ENCODE measurements at regions not wholly inside any gene's neighbourhood (a gene's known extent, or its start where the extent isn't known, plus 50 kb on each side); places are given as distances from the start of the nearest gene placed in this dataset.

DNA sequence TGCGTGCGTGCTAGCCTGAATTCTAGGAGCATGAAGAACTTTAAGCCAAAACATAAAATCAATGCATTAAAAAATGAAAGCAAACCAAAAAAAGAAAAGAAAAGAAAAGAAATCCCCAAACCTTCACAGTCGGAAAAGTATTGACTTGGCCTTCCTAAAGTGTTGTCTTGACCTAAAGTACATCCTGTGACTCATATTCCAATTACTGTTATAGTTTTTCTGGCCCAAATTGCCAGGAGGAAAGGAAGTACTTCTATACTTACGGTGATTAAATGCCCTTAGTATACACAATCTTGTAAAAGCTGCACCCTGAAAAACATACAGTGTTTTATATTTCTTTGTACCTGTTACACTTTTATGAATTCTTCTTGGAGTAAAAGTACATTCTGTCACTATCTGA is 512.8 kb downstream of the ANKRD50 start:
- DNase-seq, result no peak

DNA sequence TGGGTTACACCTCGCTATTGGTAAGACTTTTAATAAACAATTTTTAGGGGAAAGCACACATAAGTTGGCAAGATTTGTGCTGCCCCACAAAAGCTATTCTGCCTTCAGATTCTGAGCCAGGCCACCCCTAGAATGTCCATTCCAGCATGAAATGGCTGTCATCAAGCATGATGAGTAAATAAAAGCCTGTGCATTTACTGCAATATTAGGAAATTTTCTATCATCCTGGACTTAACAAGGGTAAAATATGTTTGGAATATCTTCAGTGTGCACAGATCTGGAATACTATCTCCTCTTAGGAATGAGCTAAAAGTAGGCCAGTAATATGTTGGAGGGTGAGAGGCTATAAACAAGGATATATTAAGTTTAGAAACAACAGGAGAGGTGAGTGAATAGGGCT is 510.9 kb downstream of the ANKRD50 start:
- no peak for DNase-seq

DNA sequence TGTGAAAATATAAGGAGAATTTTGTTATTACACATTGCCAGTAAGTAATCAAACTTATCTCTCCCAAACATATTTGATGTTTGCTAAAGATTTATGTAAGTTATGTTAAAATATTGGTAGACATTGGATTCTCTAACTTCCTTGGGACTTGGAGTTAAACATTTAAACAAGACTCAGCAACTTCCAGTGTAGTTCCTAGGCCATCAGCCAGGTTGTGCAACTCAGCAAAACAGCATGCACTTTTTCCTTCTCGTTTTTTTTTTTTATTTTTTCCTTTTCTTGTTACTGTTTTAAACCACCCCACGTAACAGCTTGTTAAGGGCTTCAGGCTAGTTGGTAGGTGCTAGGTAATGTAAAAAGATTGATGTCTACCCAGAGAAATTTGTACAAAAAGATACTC is 510.4 kb downstream of the ANKRD50 start:
- no peak for DNase-seq

DNA sequence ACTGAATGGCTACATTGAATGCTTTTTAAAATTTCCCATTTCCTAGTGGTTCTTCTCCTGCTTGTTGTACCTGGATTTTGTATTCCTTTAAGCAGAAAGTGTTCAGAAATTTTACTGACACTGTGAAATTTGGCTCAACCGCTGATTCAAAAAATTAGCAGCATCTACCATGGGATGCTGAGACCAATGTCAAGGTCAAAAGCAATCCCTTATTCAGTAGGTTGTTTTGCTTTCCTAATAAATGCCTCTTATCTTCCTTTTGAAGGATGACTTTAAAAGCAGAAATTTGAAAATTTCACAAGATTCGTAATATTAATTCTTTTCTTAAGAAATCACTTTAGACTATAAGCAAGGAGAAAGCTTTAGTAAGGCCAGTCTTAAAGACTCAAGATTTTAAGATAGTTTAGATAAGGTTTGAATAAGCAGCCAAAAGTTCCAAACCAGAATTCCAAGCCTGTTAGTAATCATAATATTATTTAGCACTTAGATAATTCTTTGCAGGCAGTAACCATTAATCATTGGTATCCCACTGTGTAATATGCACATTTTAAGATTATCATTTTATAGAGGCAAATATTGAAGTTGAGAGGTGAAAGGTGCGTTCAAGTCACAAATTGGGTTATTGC is 508.8 kb downstream of the ANKRD50 start:
- no peak for DNase-seq

DNA sequence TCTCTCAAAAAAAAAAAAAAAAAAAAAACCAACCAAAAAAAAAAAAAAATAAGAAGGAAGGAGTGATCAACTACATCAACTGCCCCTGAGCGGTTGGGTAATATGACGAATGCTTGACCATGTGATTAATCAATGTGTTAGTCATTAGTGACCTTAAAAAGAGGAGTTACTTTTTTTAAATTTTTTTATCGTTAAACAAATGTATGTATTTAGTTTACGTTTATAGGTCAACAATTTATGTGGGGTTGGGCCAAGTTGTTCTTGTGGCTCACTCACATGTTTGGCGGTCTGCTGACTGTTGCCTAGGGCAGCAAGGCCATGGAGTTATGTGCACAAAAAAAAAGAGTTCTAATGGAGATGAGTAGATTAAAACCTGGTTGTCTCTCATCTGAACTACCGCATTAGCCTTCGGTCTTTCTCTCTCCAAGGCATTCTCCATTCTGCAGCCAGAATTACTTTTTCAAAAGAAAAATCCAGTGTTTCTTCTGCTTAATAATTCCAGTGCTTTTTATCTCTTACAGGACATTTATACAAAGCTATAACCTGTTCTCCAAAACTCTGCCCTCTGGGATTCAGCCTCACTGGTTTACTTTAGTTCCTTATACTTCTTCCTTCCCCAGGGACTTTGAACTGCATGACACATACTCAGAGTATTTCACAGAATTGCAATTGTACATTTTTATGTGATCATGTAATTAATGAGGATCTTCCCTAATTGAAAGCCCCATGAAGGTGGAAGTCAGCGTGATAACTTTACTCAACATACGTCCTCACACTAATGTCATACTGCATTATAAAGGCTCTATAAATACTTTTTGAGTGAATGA is 505.5 kb downstream of the ANKRD50 start:
- DNase-seq, result peak; percentile 50

DNA sequence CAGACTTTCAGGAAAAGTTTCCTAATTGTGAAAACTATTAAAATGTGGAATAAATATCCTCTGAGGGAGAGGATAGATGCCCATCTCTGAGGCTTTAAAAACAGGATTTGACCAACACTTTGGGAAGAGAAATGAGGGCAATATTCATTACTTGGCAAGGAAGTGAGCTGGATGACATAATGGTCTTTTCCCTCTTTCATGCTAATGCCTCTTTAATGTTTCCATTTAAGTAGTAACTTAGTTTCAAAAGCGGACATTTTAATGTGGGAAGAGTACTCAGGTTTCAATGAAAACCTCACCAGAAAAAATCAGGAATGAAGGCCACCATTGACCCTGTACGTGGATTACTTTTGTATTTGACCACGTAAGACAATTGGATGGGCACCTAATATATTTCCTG is 503.3 kb downstream of the ANKRD50 start:
- no peak for DNase-seq

DNA sequence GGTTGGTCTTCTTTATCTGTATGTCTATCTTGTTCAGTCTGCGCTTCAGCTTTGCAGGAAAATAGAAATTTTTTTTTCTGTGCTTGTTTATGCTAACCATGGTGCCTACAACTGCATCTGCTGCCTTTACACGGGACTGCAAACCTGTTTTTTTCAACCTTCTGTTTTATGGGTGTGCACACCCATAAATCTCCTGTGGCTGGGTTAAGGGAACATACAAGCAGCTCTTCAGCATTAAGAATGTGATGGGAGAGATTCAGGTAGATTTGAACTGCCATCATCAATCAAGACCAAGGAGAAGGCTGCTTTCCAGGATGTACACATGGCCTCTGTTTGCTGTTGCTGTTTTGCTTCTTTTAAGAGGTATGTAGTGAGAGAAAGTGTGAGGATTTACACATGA is 502.9 kb downstream of the ANKRD50 start:
- no peak for DNase-seq

DNA sequence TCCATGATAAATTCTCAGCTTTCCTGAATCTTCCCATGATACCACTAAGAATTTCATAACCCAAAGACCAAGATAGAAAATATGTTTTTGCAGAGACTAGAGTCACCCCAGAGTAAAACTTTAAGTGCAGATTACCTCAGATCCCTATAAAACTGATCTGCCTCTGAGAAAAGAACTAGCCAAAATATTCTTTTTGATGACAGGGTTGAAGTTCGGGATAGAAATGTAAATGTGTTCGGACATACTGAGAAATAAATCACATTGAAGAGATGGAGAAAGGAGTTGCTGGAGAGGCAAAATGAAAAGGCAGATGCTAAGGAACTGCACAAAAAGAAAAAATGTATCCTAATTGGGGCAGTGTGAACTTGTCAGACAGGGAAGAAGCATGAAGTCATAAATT is 501.8 kb downstream of the ANKRD50 start:
- no peak for DNase-seq

DNA sequence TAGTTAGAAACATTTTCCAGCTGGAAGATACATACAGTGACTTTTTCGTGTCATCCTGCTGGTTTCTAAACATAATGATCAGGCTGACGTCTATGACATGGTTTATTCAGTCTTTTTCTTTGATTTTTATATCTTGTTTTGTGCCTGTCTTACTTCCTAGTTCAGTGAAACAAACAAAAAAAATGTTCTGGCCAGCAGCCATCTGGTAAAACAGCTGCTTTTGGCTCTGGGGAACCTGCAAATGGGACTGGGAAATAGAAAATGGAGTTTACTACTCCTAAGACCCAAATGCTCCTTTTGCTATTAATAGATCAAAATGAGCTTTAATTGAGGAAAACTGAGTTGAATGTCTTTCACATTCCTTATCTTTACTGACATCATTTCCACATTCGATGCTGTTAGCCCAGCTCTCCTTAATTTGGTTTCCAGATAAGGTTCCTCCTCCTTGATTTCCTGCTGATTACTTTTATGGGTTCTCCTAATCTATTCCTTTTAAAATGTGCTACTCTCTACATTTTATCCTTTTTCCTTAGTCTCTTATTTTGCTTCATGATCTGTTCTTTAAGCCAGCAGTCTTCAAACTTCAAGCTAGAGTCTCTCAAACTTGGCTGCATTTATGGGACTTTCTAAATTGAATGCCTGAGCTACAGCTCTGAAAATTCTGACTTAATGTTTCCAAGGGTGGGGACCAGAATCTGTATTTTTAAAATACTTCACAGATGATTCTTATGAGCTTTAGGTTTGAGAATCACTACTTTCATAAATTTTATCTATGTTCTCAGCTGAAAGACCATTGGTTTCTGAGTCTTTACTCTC is 499.5 kb downstream of the ANKRD50 start:
- DNase-seq, result no peak

DNA sequence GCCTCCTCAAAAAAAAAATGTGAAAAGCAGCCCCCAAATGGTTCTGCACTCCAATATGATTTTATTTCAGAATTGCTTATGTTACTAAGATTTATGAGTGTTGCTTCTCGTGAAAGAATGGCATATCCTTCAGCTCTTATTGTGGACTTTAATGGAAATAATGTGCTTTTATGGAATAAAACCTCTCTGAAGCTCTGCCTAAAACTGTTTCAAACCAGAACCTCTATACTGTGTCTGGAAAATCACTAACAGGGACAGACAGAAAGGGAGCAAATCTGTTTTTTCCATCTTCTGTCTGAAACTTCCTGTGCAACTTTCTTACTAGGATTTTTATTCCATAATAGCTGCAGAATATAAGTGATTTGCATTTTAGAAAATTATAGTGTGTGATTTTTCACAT is 493.1 kb downstream of the ANKRD50 start:
- DNase-seq, result no peak

DNA sequence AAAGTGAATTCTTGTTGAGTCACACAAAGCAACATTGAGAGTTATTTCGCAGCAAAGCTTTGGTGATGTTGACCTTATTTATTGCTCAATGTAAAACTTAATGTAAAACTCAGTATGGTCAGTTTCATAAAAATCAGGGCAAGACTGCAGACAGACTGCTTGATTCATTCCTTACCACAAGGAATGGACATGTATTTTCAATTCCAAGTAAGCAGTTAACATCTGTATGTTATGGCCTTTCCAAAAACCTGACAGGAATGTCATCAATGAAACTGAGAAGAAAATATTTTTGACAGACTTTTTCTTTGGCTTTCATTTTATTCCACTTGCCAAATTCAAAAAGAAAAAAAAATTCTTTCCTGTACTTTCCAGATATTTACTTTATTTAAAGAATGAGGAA is 488.3 kb downstream of the ANKRD50 start:
- no peak for DNase-seq

DNA sequence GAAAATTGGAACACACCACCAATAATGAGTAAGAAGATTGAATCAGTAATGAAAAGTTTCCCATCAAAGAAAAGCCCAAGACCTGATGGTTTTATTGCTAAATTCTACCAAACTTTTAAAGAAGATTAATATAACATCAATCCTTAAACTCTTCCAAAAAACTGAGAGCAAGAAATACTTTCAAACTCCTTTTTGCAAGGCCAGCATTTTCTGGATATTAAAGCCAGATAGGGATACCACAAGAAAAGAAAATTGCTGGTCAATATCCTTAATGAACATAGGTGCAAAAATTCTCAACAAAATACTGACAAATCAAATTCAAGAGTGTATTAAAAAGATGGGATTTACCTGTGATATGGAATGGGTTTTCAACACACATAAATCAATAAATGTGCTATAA is 484.6 kb downstream of the ANKRD50 start:
- no peak for DNase-seq

DNA sequence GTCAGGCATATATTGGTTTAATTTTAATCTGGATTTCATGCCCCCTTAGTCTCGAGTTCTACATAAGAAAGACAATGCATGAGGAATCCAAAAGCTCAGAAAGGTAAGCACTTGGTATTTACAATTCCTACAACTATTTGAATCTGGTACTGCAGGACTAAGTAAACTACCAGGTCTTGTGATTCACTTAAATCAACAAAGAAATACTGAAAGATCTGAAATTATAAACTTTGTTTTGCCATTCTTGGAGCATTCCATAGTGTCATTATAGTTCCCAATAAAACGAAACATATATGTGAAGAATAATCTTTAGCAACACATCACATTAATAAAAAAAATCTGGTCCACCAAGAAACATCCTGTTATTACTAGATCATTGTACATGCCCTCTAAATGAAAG is 482.3 kb downstream of the ANKRD50 start:
- DNase-seq, result no peak

DNA sequence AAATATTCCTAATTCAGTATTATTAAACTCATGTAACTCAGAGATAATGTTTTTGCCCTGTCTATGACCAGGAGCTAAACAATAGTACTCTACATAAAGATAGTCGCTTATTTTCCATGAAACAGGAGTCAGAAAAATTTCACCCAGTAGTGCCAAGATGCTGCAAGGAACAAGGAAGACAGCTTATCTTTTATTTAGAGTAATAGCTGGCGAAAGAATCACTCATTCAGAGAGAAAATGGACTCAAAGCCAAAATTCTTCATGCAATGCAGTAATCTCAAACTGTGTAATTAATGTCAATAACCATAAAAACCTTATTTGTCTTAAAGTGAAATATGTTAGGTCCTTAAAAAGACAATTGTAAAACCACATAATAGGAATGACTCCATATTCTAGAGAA is 477.8 kb downstream of the ANKRD50 start:
- DNase-seq, result no peak

DNA sequence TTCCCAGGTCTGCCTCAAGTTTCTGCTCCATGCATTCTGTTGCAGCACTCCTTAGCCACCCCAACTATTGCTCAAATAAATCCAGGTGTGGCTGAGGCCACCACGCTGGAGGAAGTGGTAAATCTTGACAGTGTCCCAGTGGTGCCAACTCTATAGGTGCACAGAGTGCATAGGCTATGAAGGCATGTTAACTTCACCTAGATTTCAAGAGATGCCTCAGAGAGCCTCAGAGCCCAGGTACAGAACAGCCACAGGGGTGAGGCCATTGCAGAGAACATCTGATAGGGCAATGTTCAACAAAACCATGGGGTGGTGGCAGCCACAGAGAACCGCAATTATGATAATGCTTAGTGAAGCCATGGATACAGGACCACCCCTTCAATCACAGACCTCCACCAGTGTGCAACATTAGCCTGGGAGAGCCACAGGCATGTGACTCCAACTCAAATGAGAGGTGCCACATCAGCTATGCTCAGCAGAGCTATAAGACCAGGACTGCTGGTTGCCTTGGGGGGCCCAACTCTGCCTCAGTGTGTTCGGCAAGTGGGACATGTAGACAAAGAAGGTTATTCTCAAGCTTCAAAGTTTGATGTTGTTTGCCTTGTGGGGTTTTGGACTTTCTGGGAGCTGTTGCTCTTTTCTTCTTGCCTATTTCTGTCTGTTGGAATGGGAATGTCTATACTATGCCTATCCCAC is 468.7 kb downstream of the ANKRD50 start:
- DNase-seq, result no peak

DNA sequence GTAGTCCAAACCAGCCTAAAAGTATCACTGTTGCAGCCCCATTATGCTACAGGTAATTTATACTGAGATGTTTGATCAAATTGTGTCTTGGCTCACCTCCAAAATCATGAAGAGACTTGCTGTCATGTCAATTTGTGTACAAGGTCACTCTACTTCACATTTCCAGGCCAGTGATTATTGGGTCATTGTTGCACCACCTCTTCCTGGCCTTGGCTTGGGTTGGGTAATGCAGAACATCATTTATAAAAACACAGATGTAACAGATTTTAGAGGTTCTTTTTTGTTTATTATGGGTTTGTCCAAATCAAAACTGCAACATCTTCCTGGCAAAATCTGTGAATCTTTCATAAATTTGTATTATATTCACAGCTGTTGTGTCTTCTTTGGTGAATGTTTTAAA is 459.5 kb downstream of the ANKRD50 start:
- DNase-seq, result no peak

DNA sequence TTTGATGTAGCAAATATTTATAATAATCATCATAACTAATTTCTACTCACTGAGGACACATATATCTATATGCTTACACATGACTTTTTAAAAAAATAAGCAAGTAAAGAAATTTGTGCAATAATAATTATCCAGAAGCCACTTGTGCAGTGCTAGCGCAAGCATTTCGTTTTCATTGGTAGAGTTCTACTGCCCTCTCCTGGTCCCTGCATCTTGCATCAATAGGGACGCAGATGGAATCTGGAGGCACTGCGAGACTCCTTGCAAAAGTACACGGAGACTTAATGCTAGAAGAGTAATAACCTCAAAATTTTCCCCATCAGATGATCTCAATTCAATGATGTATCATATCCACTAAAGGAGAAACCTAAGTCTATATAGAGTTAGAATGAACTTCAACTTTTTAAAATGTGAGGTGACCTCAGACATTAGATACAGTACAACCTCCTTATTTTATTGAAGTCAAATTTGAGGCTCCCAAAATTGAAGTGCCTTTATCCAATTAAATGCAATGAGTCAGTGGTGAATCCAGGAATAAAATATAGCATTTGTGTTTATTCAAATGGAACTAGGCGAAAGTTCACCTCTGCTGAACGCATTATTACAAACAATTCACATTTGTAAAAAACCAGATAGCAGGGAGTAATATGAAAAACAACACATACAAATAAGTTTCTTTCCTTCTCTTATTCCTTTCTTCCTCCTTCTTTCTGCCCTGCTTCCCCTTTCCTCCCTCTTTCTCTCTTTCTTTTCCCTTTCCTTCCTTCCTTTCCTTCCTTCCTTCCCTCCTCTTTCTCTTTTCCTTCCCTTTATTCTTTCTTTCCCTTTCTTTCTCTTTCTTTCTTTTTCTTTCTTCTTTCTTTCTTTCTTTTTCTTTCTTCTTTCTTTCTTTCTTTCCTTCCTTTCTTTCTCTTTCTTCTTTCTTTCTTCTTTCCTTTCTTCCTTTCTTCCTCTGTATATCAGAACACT is 450.0 kb downstream of the ANKRD50 start:
- DNase-seq, result peak; percentile 31

DNA sequence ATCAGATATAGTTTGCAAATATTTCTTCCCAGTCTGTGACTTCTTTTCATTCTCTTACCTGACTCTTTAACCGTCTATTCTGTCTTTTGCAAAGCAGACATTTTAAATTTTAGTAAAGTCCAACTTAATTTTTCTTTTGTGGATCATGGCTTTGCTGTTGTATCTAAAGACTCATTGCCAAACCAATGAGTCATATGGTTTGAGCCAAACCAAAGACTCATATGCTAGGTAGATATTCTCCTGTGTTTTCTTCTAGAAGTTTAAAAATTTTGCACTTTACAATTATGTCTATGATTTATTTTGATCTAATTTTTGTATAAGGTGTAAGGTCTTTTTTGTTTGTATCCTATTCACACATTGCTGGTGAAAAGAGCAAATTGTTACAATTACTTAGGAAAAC is 446.8 kb downstream of the ANKRD50 start:
- DNase-seq, result no peak

DNA sequence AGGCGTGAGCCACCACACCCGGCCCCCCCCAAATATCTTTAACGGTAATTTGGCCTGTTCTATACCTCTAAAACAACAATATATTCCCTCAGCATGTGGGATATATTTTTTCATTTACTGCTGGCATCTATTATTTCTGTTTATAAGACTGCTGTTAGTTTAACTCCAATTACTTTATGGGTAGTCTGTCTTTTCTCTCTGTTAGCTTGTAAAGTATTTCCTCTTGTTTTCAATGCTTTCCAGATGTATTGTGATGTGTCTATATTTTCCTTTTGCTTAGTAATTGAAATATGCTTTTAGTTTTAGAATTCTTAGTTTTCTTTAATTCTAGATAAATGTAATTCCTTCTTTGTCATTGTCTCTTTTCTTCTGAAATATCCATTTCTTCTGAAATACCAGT is 445.8 kb downstream of the ANKRD50 start:
- DNase-seq, result no peak

DNA sequence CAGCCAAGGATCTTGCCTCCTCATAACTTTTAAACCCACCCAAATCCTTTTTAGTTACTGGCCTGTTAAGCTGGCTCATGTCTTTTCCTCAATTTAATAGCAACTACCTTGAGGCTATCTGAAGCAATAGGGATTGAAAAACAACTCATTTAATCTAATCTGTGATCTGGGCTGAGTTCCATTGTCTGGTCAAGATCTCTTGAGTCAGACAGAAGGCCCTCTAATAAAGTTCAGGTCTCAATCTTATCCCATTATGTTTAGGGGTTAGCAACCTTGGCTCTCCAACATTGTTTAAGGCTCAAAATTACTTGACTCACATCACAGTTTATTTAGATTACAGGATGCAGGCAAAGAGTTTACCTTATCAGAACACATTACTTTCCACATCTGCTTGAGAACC is 436.1 kb downstream of the ANKRD50 start:
- DNase-seq, result no peak

DNA sequence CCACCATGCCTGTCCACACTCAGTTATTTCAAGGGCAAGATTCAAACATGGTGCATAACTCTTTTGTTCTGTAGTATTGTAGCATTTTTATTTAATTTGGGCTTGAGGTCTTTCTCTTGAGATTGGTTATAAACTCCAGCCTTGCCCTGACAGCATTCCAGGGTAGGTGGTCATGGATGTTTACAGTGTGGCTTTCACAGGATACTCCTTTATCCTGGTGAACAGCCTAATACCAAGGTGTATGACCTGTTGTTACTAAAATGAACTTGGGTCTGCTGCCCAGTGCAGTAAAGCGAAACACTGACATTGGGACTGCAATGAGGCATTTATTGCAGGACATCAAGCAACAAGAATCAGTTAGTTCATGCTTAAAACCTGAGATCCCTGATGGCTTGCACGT is 434.8 kb downstream of the ANKRD50 start:
- DNase-seq, result no peak

DNA sequence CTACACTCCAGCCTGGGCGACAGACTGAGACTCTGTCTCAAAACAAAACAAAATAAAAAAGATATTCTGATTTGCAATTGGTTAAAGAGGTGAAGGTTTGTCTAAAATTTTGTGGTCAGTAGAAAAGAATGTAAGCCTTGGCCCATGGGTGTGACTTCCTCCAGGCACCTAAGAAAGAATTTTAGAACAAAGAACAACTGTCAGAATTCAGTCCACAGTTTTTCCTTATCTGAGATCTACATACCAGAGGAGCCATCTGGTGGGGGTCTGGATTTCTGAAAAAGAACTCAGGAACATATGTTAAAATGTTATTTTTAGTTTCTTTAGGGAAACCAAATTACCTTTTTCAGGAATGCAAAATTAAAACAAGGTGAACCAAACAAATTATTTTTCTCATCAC is 434.1 kb downstream of the ANKRD50 start:
- DNase-seq, result no peak
